ENCODE measurements at regions not wholly inside any gene's neighbourhood (a gene's known extent, or its start where the extent isn't known, plus 50 kb on each side); places are given as distances from the start of the nearest gene placed in this dataset.

GRCh38 chr3:28136607-28137216 lies 104.7 kb upstream of the CMC1 start:
- TF ChIP-seq CTCF (IDR thresholded peaks at IDR 0.05) = no peak
- no peak for TF ChIP-seq POLR2AphosphoS5 (IDR thresholded peaks at IDR 0.05)
